ENCODE measurements at regions not wholly inside any gene's neighbourhood (a gene's known extent, or its start where the extent isn't known, plus 50 kb on each side); places are given as distances from the start of the nearest gene placed in this dataset.

DNA sequence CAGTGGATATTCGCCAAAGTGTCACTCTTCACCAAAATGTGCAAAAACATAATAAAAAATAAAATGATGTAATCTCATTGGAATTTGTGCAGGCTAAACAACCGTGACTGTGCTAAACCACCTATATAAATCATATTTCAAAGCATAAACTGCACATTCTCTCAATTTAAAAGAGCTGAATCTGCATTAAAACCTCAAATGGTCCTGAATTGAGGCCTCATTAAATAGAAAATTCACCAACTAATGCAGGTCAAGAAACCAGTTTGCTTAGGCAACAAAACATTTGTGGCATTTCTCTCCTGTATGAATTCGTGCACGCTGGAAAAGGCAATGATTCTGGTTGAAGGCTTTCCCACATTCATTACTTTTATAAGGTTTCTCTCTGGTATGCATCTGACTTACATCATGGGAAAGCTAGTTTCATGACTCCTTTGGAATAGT, 80.1 kb upstream of the IFNG-AS1 start (continued):
- TF ChIP-seq TCF12 (IDR thresholded peaks at IDR 0.05; ENCODE audit: low read depth, low read length), result no peak
- no peak for TF ChIP-seq RXRA (IDR thresholded peaks at IDR 0.05; ENCODE audit: insufficient read depth, low read depth, low read length)

Measured in H1 (cell line).